NB4 (cell line): ENCODE measurements at regions not wholly inside any gene's neighbourhood (a gene's known extent, or its start where the extent isn't known, plus 50 kb on each side); places are given as distances from the start of the nearest gene placed in this dataset.

Experiments
- CTCF ChIP-seq: IDR thresholded peaks from one replicate; pipeline ENCODE4 v1.5.1; 2012; ENCODE audit warnings: low read depth, low read length
- MAX ChIP-seq: IDR thresholded peaks from 2 replicates; pipeline ENCODE4 v1.6.1; 2011; ENCODE audit warnings: low read depth, low read length
- POLR2A ChIP-seq: IDR thresholded peaks from 2 replicates; pipeline ENCODE4 v1.6.1; 2011; ENCODE audit warnings: mild to moderate bottlenecking; ENCODE audit not compliant: insufficient read length; ENCODE audit errors: extremely low read depth

GRCh38 chr5:33115467-33115866, 325.3 kb upstream of the TARS1 start:
- TF ChIP-seq CTCF (no peak), POLR2A (no peak), MAX (no peak)
